ENCODE measurements at regions not wholly inside any gene's neighbourhood (a gene's known extent, or its start where the extent isn't known, plus 50 kb on each side); places are given as distances from the start of the nearest gene placed in this dataset.

- ChIA-PET POLR2A (no interaction called here), CTCF (interaction anchor here (1.2 kb wide), 1 partner anchor 19 kb away, joined by 3 read pairs; no protein-coding TSS in a partner anchor)
- DNase-seq (ENCODE audit: extremely low spot score): no peak
- TF ChIP-seq PKNOX1 (IDR thresholded peaks at IDR 0.05) (no peak), LEF1 (IDR thresholded peaks at IDR 0.05; ENCODE audit: borderline replicate concordance) (no peak), L3MBTL2 (conservative IDR thresholded peaks at IDR 0.05) (no peak), FOXA1 (IDR thresholded peaks at IDR 0.05) (no peak), ZNF384 (IDR thresholded peaks at IDR 0.05) (no peak), NFRKB (IDR thresholded peaks at IDR 0.05) (no peak), FOXM1 (IDR thresholded peaks at IDR 0.05; ENCODE audit: borderline replicate concordance) (no peak), ELF4 (IDR thresholded peaks at IDR 0.05) (no peak), CTBP1 (IDR thresholded peaks at IDR 0.05; ENCODE audit: borderline replicate concordance) (no peak), BHLHE40 (IDR thresholded peaks at IDR 0.05; ENCODE audit: borderline replicate concordance) (no peak), FOXK2 (IDR thresholded peaks at IDR 0.05) (no peak), ARNT (IDR thresholded peaks at IDR 0.05) (no peak), SP1 (IDR thresholded peaks at IDR 0.05) (no peak), SUZ12 (IDR thresholded peaks at IDR 0.05) (no peak), TARDBP (IDR thresholded peaks at IDR 0.05) (no peak), HDGF (IDR thresholded peaks at IDR 0.05; ENCODE audit: borderline replicate concordance) (no peak)
Observed at GRCh38 chr15:77715051-77715450, 82.3 kb upstream of the LINGO1 start.

DNA sequence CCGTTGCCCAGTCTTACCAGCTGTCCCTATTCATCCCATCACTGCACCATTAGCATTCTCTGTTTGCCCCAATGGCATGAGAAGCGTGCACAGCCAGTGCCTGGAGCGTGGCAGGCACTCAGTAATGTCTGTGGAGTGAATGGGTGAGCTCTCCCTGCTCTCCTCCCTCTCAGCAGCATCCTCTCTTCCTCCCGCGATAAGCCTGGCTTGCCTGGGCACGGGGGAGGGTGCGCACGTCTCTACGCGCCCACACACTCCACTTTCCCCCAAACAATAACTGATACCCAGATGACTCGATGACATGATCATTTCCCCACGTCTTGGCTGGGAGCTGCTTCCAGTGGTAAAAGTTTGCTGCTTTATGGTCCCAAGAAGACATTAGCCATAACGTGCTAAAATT is 81.8 kb upstream of the LINGO1 start:
- DNase-seq (ENCODE audit: extremely low spot score): no peak
- no peak for TF ChIP-seq L3MBTL2 (conservative IDR thresholded peaks at IDR 0.05)
- TF ChIP-seq LEF1 (IDR thresholded peaks at IDR 0.05; ENCODE audit: borderline replicate concordance): no peak
- TF ChIP-seq ELF4 (IDR thresholded peaks at IDR 0.05): no peak
- TF ChIP-seq FOXK2 (IDR thresholded peaks at IDR 0.05): no peak
- no peak for TF ChIP-seq NFRKB (IDR thresholded peaks at IDR 0.05)
- TF ChIP-seq SP1 (IDR thresholded peaks at IDR 0.05): no peak
- no peak for TF ChIP-seq SUZ12 (IDR thresholded peaks at IDR 0.05)
- no peak for TF ChIP-seq HDGF (IDR thresholded peaks at IDR 0.05; ENCODE audit: borderline replicate concordance)
- TF ChIP-seq FOXA1 (IDR thresholded peaks at IDR 0.05): no peak
- no peak for TF ChIP-seq FOXM1 (IDR thresholded peaks at IDR 0.05; ENCODE audit: borderline replicate concordance)
- no peak for TF ChIP-seq ZNF384 (IDR thresholded peaks at IDR 0.05)
- no peak for TF ChIP-seq CTBP1 (IDR thresholded peaks at IDR 0.05; ENCODE audit: borderline replicate concordance)
- TF ChIP-seq ARNT (IDR thresholded peaks at IDR 0.05): no peak
- no peak for TF ChIP-seq BHLHE40 (IDR thresholded peaks at IDR 0.05; ENCODE audit: borderline replicate concordance)
- ChIA-PET POLR2A (no interaction called here), CTCF (interaction anchor here (1.2 kb wide), 1 partner anchor 18 kb away, joined by 3 read pairs; no protein-coding TSS in a partner anchor)

GRCh38 chr15:77714023-77714422 is 81.3 kb upstream of the LINGO1 start:
- no peak for DNase-seq (ENCODE audit: extremely low spot score)
- POLR2A ChIA-PET: no interaction called here
- CTCF ChIA-PET: no interaction called here
- TF ChIP-seq PKNOX1 (IDR thresholded peaks at IDR 0.05) (no peak), FOXM1 (IDR thresholded peaks at IDR 0.05; ENCODE audit: borderline replicate concordance) (no peak), NFRKB (IDR thresholded peaks at IDR 0.05) (no peak), HDGF (IDR thresholded peaks at IDR 0.05; ENCODE audit: borderline replicate concordance) (no peak), ZNF384 (IDR thresholded peaks at IDR 0.05) (no peak), CTBP1 (IDR thresholded peaks at IDR 0.05; ENCODE audit: borderline replicate concordance) (no peak), ARNT (IDR thresholded peaks at IDR 0.05) (no peak), LEF1 (IDR thresholded peaks at IDR 0.05; ENCODE audit: borderline replicate concordance) (no peak), SP1 (IDR thresholded peaks at IDR 0.05) (no peak)

DNA sequence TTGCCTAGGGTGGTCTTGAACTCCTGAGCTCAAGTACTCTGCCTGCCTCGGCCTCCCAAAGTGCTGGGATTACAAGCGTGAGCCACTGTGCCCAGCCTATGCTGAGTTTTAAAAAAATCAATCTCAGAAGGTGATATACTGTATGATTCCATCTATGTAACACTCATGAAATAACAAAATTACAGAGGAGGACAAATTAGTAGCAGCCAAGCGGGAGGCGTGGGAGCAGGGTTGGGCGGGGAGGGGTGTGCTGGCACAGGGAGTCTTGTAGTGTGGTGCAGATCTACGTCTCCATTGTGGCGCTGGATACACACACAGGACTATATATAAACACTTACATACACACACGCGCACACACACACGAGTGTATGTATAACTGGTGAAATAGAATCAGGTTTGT is 80.6 kb upstream of the LINGO1 start:
- ChIA-PET CTCF (no interaction called here), POLR2A (no interaction called here)
- no peak for DNase-seq (ENCODE audit: extremely low spot score)
- no peak for TF ChIP-seq SP1 (IDR thresholded peaks at IDR 0.05)
- TF ChIP-seq ELF4 (IDR thresholded peaks at IDR 0.05): no peak
- TF ChIP-seq CTBP1 (IDR thresholded peaks at IDR 0.05; ENCODE audit: borderline replicate concordance): no peak
- TF ChIP-seq FOXK2 (IDR thresholded peaks at IDR 0.05): no peak
- TF ChIP-seq NFRKB (IDR thresholded peaks at IDR 0.05): no peak
- no peak for TF ChIP-seq FOXA1 (IDR thresholded peaks at IDR 0.05)
- no peak for TF ChIP-seq ARNT (IDR thresholded peaks at IDR 0.05)
- no peak for TF ChIP-seq L3MBTL2 (conservative IDR thresholded peaks at IDR 0.05)
- TF ChIP-seq BHLHE40 (IDR thresholded peaks at IDR 0.05; ENCODE audit: borderline replicate concordance): no peak
- TF ChIP-seq FOXM1 (IDR thresholded peaks at IDR 0.05; ENCODE audit: borderline replicate concordance): no peak
- no peak for TF ChIP-seq LEF1 (IDR thresholded peaks at IDR 0.05; ENCODE audit: borderline replicate concordance)
- no peak for TF ChIP-seq ZNF384 (IDR thresholded peaks at IDR 0.05)
- no peak for TF ChIP-seq TARDBP (IDR thresholded peaks at IDR 0.05)
- TF ChIP-seq HDGF (IDR thresholded peaks at IDR 0.05; ENCODE audit: borderline replicate concordance): no peak
- no peak for TF ChIP-seq PKNOX1 (IDR thresholded peaks at IDR 0.05)
- no peak for TF ChIP-seq SUZ12 (IDR thresholded peaks at IDR 0.05)

DNA sequence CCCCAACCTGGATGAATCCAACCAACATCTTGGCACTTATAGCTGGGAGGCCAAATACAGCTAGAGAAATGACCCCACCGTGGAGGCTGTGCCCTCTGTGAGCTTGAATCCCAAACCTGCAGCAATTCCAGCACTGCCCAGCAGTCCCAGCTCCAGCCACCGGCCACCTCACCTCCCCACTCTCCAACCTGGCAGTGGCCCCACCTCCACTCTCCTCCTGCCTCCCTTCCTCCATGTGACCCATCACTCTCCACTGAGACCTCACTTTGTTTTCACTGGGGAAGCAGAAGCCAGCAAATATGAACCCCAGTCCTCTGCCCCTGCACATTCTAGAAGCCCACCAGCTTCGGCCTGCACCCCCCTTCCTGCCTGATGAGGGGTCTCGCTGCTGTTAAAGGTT is 79.7 kb upstream of the LINGO1 start:
- POLR2A ChIA-PET: no interaction called here
- CTCF ChIA-PET: no interaction called here
- TF ChIP-seq LEF1 (IDR thresholded peaks at IDR 0.05; ENCODE audit: borderline replicate concordance) (no peak), PKNOX1 (IDR thresholded peaks at IDR 0.05) (no peak), HDGF (IDR thresholded peaks at IDR 0.05; ENCODE audit: borderline replicate concordance) (no peak), BHLHE40 (IDR thresholded peaks at IDR 0.05; ENCODE audit: borderline replicate concordance) (no peak), ARNT (IDR thresholded peaks at IDR 0.05) (no peak)
- no peak for DNase-seq (ENCODE audit: extremely low spot score)

Measured in HEK293T (cell line).